DOHH2 (cell line): ENCODE measurements at regions not wholly inside any gene's neighbourhood (a gene's known extent, or its start where the extent isn't known, plus 50 kb on each side); places are given as distances from the start of the nearest gene placed in this dataset.

Source experiments
- CTCF ChIP-seq: fragments of 200-600 bp; sonication (generic); IDR thresholded peaks from one replicate; pipeline ENCODE4 v1.5.1; 2014; ENCODE audit warnings: antibody characterized with exemption, mild to moderate bottlenecking, low read depth, low read length; ENCODE audit not compliant: poor library complexity, severe bottlenecking
- EZH2phosphoT487 ChIP-seq: fragments of 200-600 bp; sonication (generic); IDR thresholded peaks from 2 replicates; pipeline ENCODE4 v1.6.1; 2017; ENCODE audit warnings: borderline replicate concordance, mild to moderate bottlenecking, antibody characterized with exemption, low read length, moderate library complexity, mixed read lengths

GRCh38 chr1:58862728-58863385 lies 79.0 kb upstream of the JUN start:
- no peak for TF ChIP-seq CTCF
- TF ChIP-seq EZH2phosphoT487, result no peak
